H1 (cell line): ENCODE measurements at regions not wholly inside any gene's neighbourhood (a gene's known extent, or its start where the extent isn't known, plus 50 kb on each side); places are given as distances from the start of the nearest gene placed in this dataset.

Source experiments
- CTCF ChIA-PET: fragments of 300-600 bp; sonication (Branson Sonifier 250); formaldehyde crosslinking; loops from one replicate; lab custom pipeline; 2021; ENCODE audit not compliant: partially characterized antibody; lab: Charles Lee
- POLR2A ChIA-PET: fragments of 300-600 bp; sonication (Branson Sonifier 250); formaldehyde crosslinking; loops from one replicate; lab custom pipeline; 2021; ENCODE audit warnings: inconsistent platforms; ENCODE audit not compliant: partially characterized antibody; lab: Charles Lee
- DNase-seq, 2 experiments: peaks; one replicate each; pipeline versions ENCODE4 v3.0.0 to v3.0.0-alpha.2; 2010 to 2022; ENCODE audit warnings: low spot score in 2 of 2, low read depth in 1 of 2, mixed read lengths in 1 of 2
- FAIRE-seq: peaks from 2 replicates; lab custom pipeline; 2011; peaks lifted over from hg19 to GRCh38; lab: Jason Lieb, UNC
- H2AFZ ChIP-seq: 2 replicates; pipeline ENCODE4 v1.8.1; 2012; ENCODE audit warnings: low read length, inconsistent platforms
- H2AK5ac ChIP-seq: 2 replicates; pipeline ENCODE4 v1.6.1; 2013; ENCODE audit warnings: low read depth, low read length
- H2BK120ac ChIP-seq: replicated peaks from 2 replicates; pipeline ENCODE3; 2013; ENCODE audit warnings: low read depth, low read length, inconsistent platforms
- H2BK12ac ChIP-seq: 2 replicates; pipeline ENCODE4 v1.6.1; 2013; ENCODE audit warnings: low read depth, low read length
- H2BK15ac ChIP-seq: 2 replicates; pipeline ENCODE4 v1.6.1; 2013; ENCODE audit warnings: low read length
- H2BK20ac ChIP-seq: 2 replicates; pipeline ENCODE4 v1.6.1; 2013; ENCODE audit warnings: low read length
- H2BK5ac ChIP-seq: 2 replicates; pipeline ENCODE4 v1.6.1; 2013; ENCODE audit warnings: low read depth, low read length
- H3K14ac ChIP-seq: 2 replicates; pipeline ENCODE4 v1.6.1; 2013; ENCODE audit warnings: inconsistent platforms; ENCODE audit not compliant: insufficient read length
- H3K18ac ChIP-seq: 2 replicates; pipeline ENCODE4 v1.6.1; 2013; ENCODE audit warnings: low read length; ENCODE audit errors: extremely low read depth
- H3K23ac ChIP-seq: 2 replicates; pipeline ENCODE4 v1.6.1; 2013; ENCODE audit warnings: inconsistent platforms; ENCODE audit not compliant: insufficient read length
- H3K23me2 ChIP-seq: 2 replicates; pipeline ENCODE4 v1.6.1; 2013; ENCODE audit warnings: low read depth, low read length
- H3K27ac ChIP-seq: 2 replicates; pipeline ENCODE4 v1.6.1; 2011; ENCODE audit warnings: low read depth, low read length, inconsistent platforms
- H3K27me3 ChIP-seq, 4 experiments: replicated peaks in 1 of 4; 1 replicate in 1 of 4; 2 replicates in 3 of 4; pipeline versions ENCODE4 v1.6.1 to v1.8.1; 2011 to 2013; ENCODE audit warnings: low read length in 3 of 4, mild to moderate bottlenecking in 3 of 4, inconsistent platforms in 2 of 4, mixed read lengths in 2 of 4, moderate library complexity in 1 of 4; ENCODE audit not compliant: control insufficient read depth in 3 of 4, insufficient read depth in 3 of 4; ENCODE audit errors: extremely low read depth in 1 of 4
- H3K36me3 ChIP-seq, 4 experiments: 2 replicates each; pipeline versions ENCODE4 v1.6.1 to v1.8.1; 2011 to 2013; ENCODE audit warnings: mild to moderate bottlenecking in 4 of 4, low read length in 3 of 4, moderate library complexity in 2 of 4, control low read depth in 1 of 4, inconsistent platforms in 1 of 4; ENCODE audit not compliant: insufficient read depth in 4 of 4, control insufficient read depth in 2 of 4
- H3K4ac ChIP-seq: replicated peaks from 2 replicates; pipeline ENCODE3; 2013; ENCODE audit warnings: low read length, low read depth, mixed read lengths, inconsistent platforms; ENCODE audit not compliant: insufficient read length
- H3K4me1 ChIP-seq, 4 experiments: replicated peaks in 1 of 4; 1 replicate in 1 of 4; 2 replicates in 3 of 4; pipeline versions ENCODE4 v1.6.1 to v1.8.1; 2011 to 2013; ENCODE audit warnings: low read length in 3 of 4, inconsistent platforms in 2 of 4, mixed read lengths in 1 of 4; ENCODE audit not compliant: insufficient read depth in 4 of 4, control insufficient read depth in 3 of 4
- H3K4me2 ChIP-seq, 2 experiments: 2 replicates each; pipeline versions ENCODE4 v1.6.1 to v1.8.1; 2011 to 2013; ENCODE audit warnings: low read depth in 2 of 2, low read length in 2 of 2, control low read depth in 1 of 2, inconsistent platforms in 1 of 2, mild to moderate bottlenecking in 1 of 2; ENCODE audit not compliant: insufficient read depth in 1 of 2
- H3K4me3 ChIP-seq, 4 experiments: fragments of 200-600, 300-600 bp in 1 of 4; sonication (generic), shearing (Covaris generic), sonication (Bioruptor Twin) in 1 of 4; 2 replicates each; pipeline versions ENCODE4 v1.5.1 to v1.8.1; 2011 to 2016; ENCODE audit warnings: low read length in 4 of 4, low read depth in 3 of 4, control low read depth in 2 of 4, inconsistent platforms in 2 of 4, mild to moderate bottlenecking in 2 of 4, mixed read lengths in 1 of 4, moderate library complexity in 1 of 4; ENCODE audit not compliant: insufficient read depth in 2 of 4; ENCODE audit errors: extremely low read depth in 1 of 4
- H3K56ac ChIP-seq: replicated peaks from 2 replicates; pipeline ENCODE3; 2013; ENCODE audit warnings: low read depth, mild to moderate bottlenecking, mixed read lengths, low read length, inconsistent platforms; ENCODE audit not compliant: insufficient read length
- H3K79me1 ChIP-seq: 2 replicates; pipeline ENCODE4 v1.6.1; 2013; ENCODE audit warnings: low read depth, low read length, control low read depth
- H3K79me2 ChIP-seq, 2 experiments: 2 replicates each; pipeline versions ENCODE4 v1.6.1 to v1.8.1; 2012 to 2013; ENCODE audit warnings: low read length in 2 of 2, mild to moderate bottlenecking in 2 of 2, inconsistent platforms in 1 of 2; ENCODE audit not compliant: insufficient read depth in 2 of 2, control insufficient read depth in 1 of 2
- H3K9ac ChIP-seq, 4 experiments: replicated peaks in 1 of 4; 1 replicate in 1 of 4; 2 replicates in 3 of 4; pipeline versions ENCODE4 v1.6.1 to v1.8.1; 2011 to 2013; ENCODE audit warnings: low read depth in 3 of 4, low read length in 3 of 4, control low read depth in 2 of 4, mild to moderate bottlenecking in 2 of 4, moderate library complexity in 2 of 4, inconsistent platforms in 1 of 4; ENCODE audit errors: extremely low read depth in 1 of 4
- H3K9me3 ChIP-seq, 2 experiments: 2 replicates each; pipeline versions ENCODE4 v1.6.1 to v1.8.1; 2012 to 2013; ENCODE audit warnings: mild to moderate bottlenecking in 2 of 2, moderate library complexity in 2 of 2, control low read depth in 1 of 2, inconsistent platforms in 1 of 2, low read depth in 1 of 2, low read length in 1 of 2, mixed read lengths in 1 of 2; ENCODE audit not compliant: insufficient read depth in 2 of 2
- H4K20me1 ChIP-seq, 2 experiments: replicated peaks in 1 of 2; 2 replicates each; pipeline versions ENCODE3 to v1.8.1; 2011 to 2013; ENCODE audit warnings: inconsistent platforms in 2 of 2, low read length in 2 of 2, mild to moderate bottlenecking in 1 of 2; ENCODE audit not compliant: insufficient read depth in 2 of 2, control insufficient read depth in 1 of 2
- H4K5ac ChIP-seq: 2 replicates; pipeline ENCODE4 v1.6.1; 2013; ENCODE audit warnings: low read length, low read depth, mixed read lengths, inconsistent platforms; ENCODE audit not compliant: insufficient read length
- H4K8ac ChIP-seq: 2 replicates; pipeline ENCODE4 v1.8.0; 2013; ENCODE audit warnings: mild to moderate bottlenecking, moderate library complexity, low read length, inconsistent platforms; ENCODE audit not compliant: insufficient read depth; ENCODE audit errors: extremely low read depth
- H4K91ac ChIP-seq: replicated peaks from 2 replicates; pipeline ENCODE3; 2013; ENCODE audit warnings: low read length, mixed read lengths, inconsistent platforms; ENCODE audit not compliant: insufficient read length
- TBP ChIP-seq: IDR thresholded peaks from 2 replicates; pipeline ENCODE4 v1.6.1; 2011; ENCODE audit warnings: low read depth, low read length, improper control_type of control experiment
- WGBS, 2 experiments: shearing (Covaris generic) in 1 of 2; methylation state at CpG; one replicate each; pipeline versions ENCODE4 v1.1.6 to v1.1.7; 2013 to 2015; ENCODE audit warnings: low lambda C conversion rate in 2 of 2, mixed read lengths in 2 of 2, inconsistent platforms in 1 of 2, low coverage in 1 of 2, missing lambda C conversion rate in 1 of 2; ENCODE audit not compliant: insufficient replicate concordance in 2 of 2, insufficient coverage in 1 of 2, insufficient read length in 1 of 2; ENCODE audit errors: extremely low coverage in 1 of 2, missing lambda C conversion rate in 1 of 2; 5-methylcytosine and 5-hydroxymethylcytosine counted together

GRCh38 chr2:237185553-237185925 lies 99.8 kb downstream of the COPS8 start:
- Histone ChIP-seq H3K27ac (no peak overlapping the region), H3K4me2 (no peak overlapping the region), H3K4me3 (no peak overlapping the region)

More at GRCh38 chr2:237185553-237185925, 99.8 kb downstream of the COPS8 start:
- ChIA-PET CTCF (interaction anchor here (0.7 to 1.5 kb wide), 2 partner anchors 20 to 35 kb away, joined by 3 to 8 read pairs; no protein-coding TSS in a partner anchor), POLR2A (no interaction called here)
- FAIRE-seq (no peak), DNase-seq (no peak)
- Histone ChIP-seq H3K18ac (no peak overlapping the region), H3K79me2 (no peaks in the 10 kb centered on the region), H4K20me1 (no peaks in the 10 kb centered on the region), H3K4me1 (no peaks in the 10 kb centered on the region), H3K36me3 (no peaks in the 10 kb centered on the region), H2BK20ac (no peak overlapping the region), H3K23ac (no peak overlapping the region), H3K9me3 (no peaks in the 10 kb centered on the region; a peak in 1 of 4 replicates), H4K91ac (no peak overlapping the region), H2BK120ac (no peak overlapping the region), H3K56ac (no peak overlapping the region), H2BK5ac (no peak overlapping the region), H2AK5ac (no peak overlapping the region), H4K5ac (no peak overlapping the region), H2BK12ac (no peak overlapping the region), H3K4ac (no peak overlapping the region), H2BK15ac (no peak overlapping the region), H3K14ac (no peak overlapping the region), H4K8ac (no peak overlapping the region), H3K23me2 (no peaks in the 10 kb centered on the region), H3K9ac (no peak overlapping the region), H3K79me1 (no peaks in the 10 kb centered on the region), H2AFZ (no peak overlapping the region), H3K27me3 (no peaks in the 10 kb centered on the region)
- no peak for TF ChIP-seq TBP
- 81% methylated on average over 7 of the region's 7 CpGs; no CpG with 5 or more reads in 1 of the 2 experiments for WGBS, 2 experiments
